ENCODE measurements at regions not wholly inside any gene's neighbourhood (a gene's known extent, or its start where the extent isn't known, plus 50 kb on each side); places are given as distances from the start of the nearest gene placed in this dataset.
"Not testable (repeated sequence)": the region's sequence is repeated elsewhere in the genome, so short reads cannot be mapped to it uniquely, and the experiment has no call there.

DNA sequence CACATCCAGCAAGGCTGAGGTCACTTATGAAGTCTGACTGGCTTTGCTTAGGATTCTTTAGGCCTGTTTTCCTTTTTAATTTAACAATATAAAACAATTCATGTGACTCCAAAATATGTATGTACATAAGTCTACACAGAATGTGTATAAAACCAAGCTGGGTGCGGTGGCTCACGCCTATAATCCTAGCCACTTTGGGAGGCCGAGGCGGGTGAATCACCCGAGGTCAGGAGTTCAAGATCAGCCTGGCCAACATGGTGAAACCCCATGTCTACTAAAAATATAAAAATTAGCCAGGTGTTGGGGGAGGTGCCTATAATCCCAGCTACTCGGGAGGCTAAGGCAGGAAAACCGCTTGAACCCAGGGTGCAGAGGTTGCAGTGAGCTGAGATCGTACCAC lies 83.1 kb downstream of the SHANK2 start:
- Histone ChIP-seq H3K4me3 (no peak overlapping the region), H3K27ac (no peak overlapping the region), H3K27me3 (replicated peaks; ENCODE audit: insufficient read depth) (no peaks in the 10 kb centered on the region), H3K36me3 (no peaks in the 10 kb centered on the region), H3K4me1 (ENCODE audit: control insufficient read depth in 1 of 2, low read depth in 2 of 2) (no peaks in the 10 kb centered on the region), H3K9me3 (no peaks in the 10 kb centered on the region)
- DNase-seq (ENCODE audit: low spot score) (no peak), ATAC-seq (ENCODE audit: insufficient number of reproducible peaks, low FRiP score, low read depth) (no peak)
- TF ChIP-seq CTCF (IDR thresholded peaks at IDR 0.05), result no peak

GRCh38 chr11:71167814-71168213 lies 84.6 kb downstream of the SHANK2 start:
- H3K4me1 ChIP-seq (ENCODE audit: control insufficient read depth in 1 of 2, low read depth in 2 of 2); H3K4me3 ChIP-seq; DNase-seq (ENCODE audit: low spot score); ATAC-seq (ENCODE audit: insufficient number of reproducible peaks, low FRiP score, low read depth); H3K27ac ChIP-seq; H3K27me3 ChIP-seq (replicated peaks; ENCODE audit: insufficient read depth); H3K9me3 ChIP-seq; H3K36me3 ChIP-seq: not testable (repeated sequence)

- H3K27ac ChIP-seq, result no peak overlapping the region
- no peak for TF ChIP-seq CTCF (IDR thresholded peaks at IDR 0.05)
- ATAC-seq (ENCODE audit: insufficient number of reproducible peaks, low FRiP score, low read depth) (no peak), DNase-seq (ENCODE audit: low spot score) (no peak)
- no peaks in the 10 kb centered on the region for H3K36me3 ChIP-seq
- H3K9me3 ChIP-seq, result no peaks in the 10 kb centered on the region
- no peaks in the 10 kb centered on the region for H3K27me3 ChIP-seq (replicated peaks; ENCODE audit: insufficient read depth)
- no peaks in the 10 kb centered on the region for H3K4me1 ChIP-seq (ENCODE audit: control insufficient read depth in 1 of 2, low read depth in 2 of 2)
- H3K4me3 ChIP-seq, result no peak overlapping the region
Observed at GRCh38 chr11:71165771-71166170, 86.6 kb downstream of the SHANK2 start.

DNA sequence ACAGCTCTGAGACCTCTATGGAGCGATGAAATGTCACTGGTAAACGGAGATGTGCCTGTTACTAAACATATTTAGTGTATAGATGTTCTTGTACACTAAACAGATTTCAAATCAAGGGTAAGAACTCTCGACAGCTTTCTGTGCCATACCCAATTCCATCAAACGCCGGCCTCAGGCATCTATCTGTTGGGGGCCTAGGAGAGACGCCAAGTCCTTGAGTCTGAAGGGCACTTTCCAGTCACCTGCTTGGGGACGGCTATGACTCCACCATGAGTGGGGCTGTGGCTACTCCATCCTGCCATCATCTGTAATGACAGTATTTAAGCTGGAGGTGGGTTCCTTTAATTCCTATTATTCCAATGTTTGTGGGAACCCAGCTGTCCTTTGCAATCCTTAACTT lies 87.8 kb downstream of the SHANK2 start:
- ATAC-seq (ENCODE audit: insufficient number of reproducible peaks, low FRiP score, low read depth) (no peak), DNase-seq (ENCODE audit: low spot score) (no peak)
- no peak overlapping the region for H3K4me3 ChIP-seq
- H3K27ac ChIP-seq, result no peak overlapping the region
- H3K36me3 ChIP-seq, result no peaks in the 10 kb centered on the region
- TF ChIP-seq CTCF (IDR thresholded peaks at IDR 0.05), result no peak
- no peaks in the 10 kb centered on the region for H3K27me3 ChIP-seq (replicated peaks; ENCODE audit: insufficient read depth)
- H3K9me3 ChIP-seq, result no peaks in the 10 kb centered on the region
- no peaks in the 10 kb centered on the region for H3K4me1 ChIP-seq (ENCODE audit: control insufficient read depth in 1 of 2, low read depth in 2 of 2)

DNA sequence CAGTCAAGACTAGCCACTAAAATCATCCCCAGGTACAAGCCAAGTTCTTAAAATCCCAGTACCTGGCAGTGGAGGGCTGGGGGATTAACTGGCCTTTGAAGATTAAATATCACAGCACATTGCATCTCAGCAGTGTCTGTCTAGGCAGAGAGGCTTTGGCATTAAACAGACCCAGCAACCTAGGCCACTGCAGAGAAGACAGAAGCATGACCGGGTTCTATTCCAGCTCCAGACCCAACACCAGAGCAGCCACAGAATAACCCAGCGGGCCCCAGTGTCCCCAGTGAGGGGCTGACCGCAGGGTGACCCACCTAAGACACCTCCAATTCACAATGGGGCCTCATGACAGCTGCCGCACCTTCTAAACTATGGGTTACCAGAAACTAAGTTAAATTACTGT lies 88.2 kb downstream of the SHANK2 start:
- no peak overlapping the region for H3K4me3 ChIP-seq
- no peak for DNase-seq (ENCODE audit: low spot score)
- H3K27me3 ChIP-seq (replicated peaks; ENCODE audit: insufficient read depth), result no peaks in the 10 kb centered on the region
- H3K27ac ChIP-seq, result no peak overlapping the region
- H3K4me1 ChIP-seq (ENCODE audit: control insufficient read depth in 1 of 2, low read depth in 2 of 2), result no peaks in the 10 kb centered on the region
- no peak for TF ChIP-seq CTCF (IDR thresholded peaks at IDR 0.05)
- H3K9me3 ChIP-seq, result no peaks in the 10 kb centered on the region
- no peaks in the 10 kb centered on the region for H3K36me3 ChIP-seq
- no peak for ATAC-seq (ENCODE audit: insufficient number of reproducible peaks, low FRiP score, low read depth)

DNA sequence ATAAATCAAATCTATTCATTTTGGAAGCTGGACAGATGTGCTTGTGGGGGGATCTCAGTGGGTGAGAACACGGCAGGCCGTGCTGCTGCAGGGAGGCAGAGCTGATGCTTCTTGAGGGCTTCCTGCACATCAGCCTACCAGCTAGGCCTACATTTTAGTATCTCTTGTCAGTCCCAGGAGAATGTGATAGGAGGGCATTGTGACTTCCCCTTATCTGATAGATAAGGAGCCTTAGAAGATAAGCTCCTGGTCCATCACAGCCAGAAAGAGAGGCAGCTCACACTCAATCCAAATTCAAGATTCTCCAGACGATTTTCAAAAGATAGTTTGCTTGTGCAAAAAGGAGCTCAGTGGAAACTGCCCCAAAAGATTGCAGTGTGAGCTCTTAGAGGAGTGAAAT lies 89.0 kb downstream of the SHANK2 start:
- no peak overlapping the region for H3K4me3 ChIP-seq
- H3K9me3 ChIP-seq, result no peaks in the 10 kb centered on the region
- no peaks in the 10 kb centered on the region for H3K4me1 ChIP-seq (ENCODE audit: control insufficient read depth in 1 of 2, low read depth in 2 of 2)
- TF ChIP-seq CTCF (IDR thresholded peaks at IDR 0.05), result no peak
- no peaks in the 10 kb centered on the region for H3K27me3 ChIP-seq (replicated peaks; ENCODE audit: insufficient read depth)
- no peak overlapping the region for H3K27ac ChIP-seq
- ATAC-seq (ENCODE audit: insufficient number of reproducible peaks, low FRiP score, low read depth) (no peak), DNase-seq (ENCODE audit: low spot score) (no peak)
- no peaks in the 10 kb centered on the region for H3K36me3 ChIP-seq
